ENCODE measurements at regions not wholly inside any gene's neighbourhood (a gene's known extent, or its start where the extent isn't known, plus 50 kb on each side); places are given as distances from the start of the nearest gene placed in this dataset.

DNA sequence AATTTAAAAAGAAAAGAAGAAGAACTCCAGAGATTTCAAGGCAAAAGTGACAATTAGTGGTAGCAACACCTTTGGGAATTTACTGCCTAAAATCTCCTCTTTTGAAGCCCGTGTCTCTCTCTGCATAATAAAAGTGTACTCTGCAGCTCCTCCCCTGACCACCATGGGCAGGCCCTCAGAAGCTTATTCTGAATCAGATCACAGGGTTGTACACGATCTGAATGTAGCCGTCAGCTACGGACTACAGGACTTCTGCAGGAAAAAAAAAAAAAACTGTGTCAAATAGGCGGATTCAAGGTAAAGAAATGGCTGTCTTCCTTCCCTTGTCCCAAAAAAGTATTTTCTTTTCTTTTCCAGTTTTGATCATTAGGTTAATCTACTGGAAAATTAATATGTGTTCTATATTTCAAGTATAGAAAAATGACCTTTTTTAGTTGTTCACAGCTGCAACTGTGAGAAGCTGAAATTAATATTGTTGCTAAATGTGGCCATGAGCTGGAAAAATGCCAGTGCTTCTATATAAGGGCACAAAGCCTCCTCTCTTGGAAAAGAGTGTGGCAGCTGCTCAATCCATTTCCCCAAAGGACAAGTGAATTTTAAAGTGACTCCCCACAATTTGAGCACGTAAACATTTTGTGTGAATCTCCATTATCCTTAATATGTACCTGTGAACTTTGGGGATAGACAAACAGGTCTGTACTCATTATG, 397.4 kb downstream of the C6orf118 start:
- Histone ChIP-seq H3K4me3 (ENCODE audit: low read depth in 1 of 5, low read length in 5 of 5) (peak overlapping the region in 3 of 5 donors; percentile 7 to 52 (median 30)), H3K9me3 (ENCODE audit: control insufficient read depth in 5 of 5, low read length in 5 of 5) (peaks cover 2 to 7% (median 5%) of the 10 kb centered on the region in 5 donors), H3K4me1 (ENCODE audit: control insufficient read depth in 5 of 5, insufficient read depth in 5 of 5, low read length in 5 of 5) (peaks cover 0 to 11% (median 9%) of the 10 kb centered on the region in 5 donors), H3K27ac (ENCODE audit: low read depth, low read length) (no peak overlapping the region), H3K9ac (ENCODE audit: low read length in 5 of 5) (peak overlapping the region in 1 of 5 donors; percentile 39), H3K27me3 (ENCODE audit: control insufficient read depth in 5 of 5, insufficient read depth in 4 of 5, low read length in 5 of 5) (no peaks in the 10 kb centered on the region), H3K36me3 (ENCODE audit: control insufficient read depth in 5 of 5, insufficient read depth in 5 of 5, low read length in 5 of 5) (no peaks in the 10 kb centered on the region)

GRCh38 chr6:164911151-164911550, 398.3 kb downstream of the C6orf118 start:
- H3K27ac ChIP-seq (ENCODE audit: low read depth, low read length), result no peak overlapping the region

GRCh38 chr6:164906766-164907165, 402.6 kb downstream of the C6orf118 start:
- Histone ChIP-seq H3K4me3 (ENCODE audit: low read depth in 1 of 5, low read length in 5 of 5) (no peak overlapping the region), H3K27me3 (ENCODE audit: control insufficient read depth in 5 of 5, insufficient read depth in 4 of 5, low read length in 5 of 5) (no peaks in the 10 kb centered on the region), H3K9me3 (ENCODE audit: control insufficient read depth in 5 of 5, low read length in 5 of 5) (no peaks in the 10 kb centered on the region), H3K9ac (ENCODE audit: low read length in 5 of 5) (no peak overlapping the region), H3K27ac (ENCODE audit: low read depth, low read length) (no peak overlapping the region), H3K4me1 (ENCODE audit: control insufficient read depth in 5 of 5, insufficient read depth in 5 of 5, low read length in 5 of 5) (peaks cover 0 to 1% (median under 1%) of the 10 kb centered on the region in 5 donors), H3K36me3 (ENCODE audit: control insufficient read depth in 5 of 5, insufficient read depth in 5 of 5, low read length in 5 of 5) (no peaks in the 10 kb centered on the region)

More at GRCh38 chr6:164911151-164911550, 398.3 kb downstream of the C6orf118 start:
- Histone ChIP-seq H3K9ac (ENCODE audit: low read length in 5 of 5) (no peak overlapping the region), H3K27me3 (ENCODE audit: control insufficient read depth in 5 of 5, insufficient read depth in 4 of 5, low read length in 5 of 5) (no peaks in the 10 kb centered on the region), H3K4me1 (ENCODE audit: control insufficient read depth in 5 of 5, insufficient read depth in 5 of 5, low read length in 5 of 5) (peaks cover 0 to 11% (median 9%) of the 10 kb centered on the region in 5 donors), H3K36me3 (ENCODE audit: control insufficient read depth in 5 of 5, insufficient read depth in 5 of 5, low read length in 5 of 5) (no peaks in the 10 kb centered on the region), H3K4me3 (ENCODE audit: low read depth in 1 of 5, low read length in 5 of 5) (no peak overlapping the region), H3K9me3 (ENCODE audit: control insufficient read depth in 5 of 5, low read length in 5 of 5) (no peaks in the 10 kb centered on the region)

DNA sequence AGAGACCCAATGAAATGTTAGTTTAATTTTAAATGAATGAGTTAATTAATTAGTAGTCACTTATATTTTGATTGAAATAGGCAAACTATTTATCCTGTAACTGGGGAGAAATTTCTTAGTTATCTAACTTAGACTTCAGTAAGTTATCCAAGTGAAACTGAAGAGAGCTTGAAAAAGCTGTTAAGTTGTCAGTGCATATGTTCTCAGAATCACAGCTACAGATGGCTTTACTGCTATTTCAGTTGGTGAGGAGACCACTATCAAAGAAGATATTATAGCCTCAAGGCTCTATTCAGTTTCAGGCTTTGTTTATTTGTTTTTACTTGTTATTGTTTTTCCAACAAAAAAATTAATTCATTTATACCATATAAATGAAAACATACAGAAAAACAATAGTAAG, 404.1 kb downstream of the C6orf118 start:
- no peak overlapping the region for H3K27ac ChIP-seq (ENCODE audit: low read depth, low read length)
- H3K27me3 ChIP-seq (ENCODE audit: control insufficient read depth in 5 of 5, insufficient read depth in 4 of 5, low read length in 5 of 5), result no peaks in the 10 kb centered on the region
- no peaks in the 10 kb centered on the region for H3K4me1 ChIP-seq (ENCODE audit: control insufficient read depth in 5 of 5, insufficient read depth in 5 of 5, low read length in 5 of 5)
- H3K36me3 ChIP-seq (ENCODE audit: control insufficient read depth in 5 of 5, insufficient read depth in 5 of 5, low read length in 5 of 5), result no peaks in the 10 kb centered on the region
- H3K9me3 ChIP-seq (ENCODE audit: control insufficient read depth in 5 of 5, low read length in 5 of 5), result no peaks in the 10 kb centered on the region
- H3K9ac ChIP-seq (ENCODE audit: low read length in 5 of 5), result no peak overlapping the region
- H3K4me3 ChIP-seq (ENCODE audit: low read depth in 1 of 5, low read length in 5 of 5), result no peak overlapping the region

DNA sequence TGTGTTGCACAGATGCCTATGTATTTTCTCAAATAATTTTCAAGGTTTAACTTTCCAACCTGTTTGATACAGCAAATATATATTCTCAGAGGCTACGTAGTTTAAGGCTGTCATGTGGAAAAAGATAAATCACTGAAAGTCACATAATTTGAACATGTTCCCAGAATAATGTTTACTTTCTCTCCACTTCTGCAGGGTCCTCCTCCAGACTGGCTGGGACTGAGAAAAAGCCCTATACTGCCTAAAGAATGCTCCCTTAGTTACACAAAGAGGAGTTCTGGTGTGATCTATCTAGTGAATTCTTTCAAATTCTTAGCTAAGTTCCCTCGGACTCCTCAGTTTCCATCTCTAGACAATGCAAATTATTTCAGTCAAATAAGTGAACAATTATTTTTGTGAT, 411.0 kb downstream of the C6orf118 start:
- Histone ChIP-seq H3K4me1 (ENCODE audit: control insufficient read depth in 5 of 5, insufficient read depth in 5 of 5, low read length in 5 of 5) (no peaks in the 10 kb centered on the region), H3K4me3 (ENCODE audit: low read depth in 1 of 5, low read length in 5 of 5) (no peak overlapping the region), H3K9me3 (ENCODE audit: control insufficient read depth in 5 of 5, low read length in 5 of 5) (peaks cover 0 to 5% (median 0%) of the 10 kb centered on the region in 5 donors), H3K27me3 (ENCODE audit: control insufficient read depth in 5 of 5, insufficient read depth in 4 of 5, low read length in 5 of 5) (no peaks in the 10 kb centered on the region), H3K36me3 (ENCODE audit: control insufficient read depth in 5 of 5, insufficient read depth in 5 of 5, low read length in 5 of 5) (no peaks in the 10 kb centered on the region), H3K27ac (ENCODE audit: low read depth, low read length) (no peak overlapping the region), H3K9ac (ENCODE audit: low read length in 5 of 5) (no peak overlapping the region)

DNA sequence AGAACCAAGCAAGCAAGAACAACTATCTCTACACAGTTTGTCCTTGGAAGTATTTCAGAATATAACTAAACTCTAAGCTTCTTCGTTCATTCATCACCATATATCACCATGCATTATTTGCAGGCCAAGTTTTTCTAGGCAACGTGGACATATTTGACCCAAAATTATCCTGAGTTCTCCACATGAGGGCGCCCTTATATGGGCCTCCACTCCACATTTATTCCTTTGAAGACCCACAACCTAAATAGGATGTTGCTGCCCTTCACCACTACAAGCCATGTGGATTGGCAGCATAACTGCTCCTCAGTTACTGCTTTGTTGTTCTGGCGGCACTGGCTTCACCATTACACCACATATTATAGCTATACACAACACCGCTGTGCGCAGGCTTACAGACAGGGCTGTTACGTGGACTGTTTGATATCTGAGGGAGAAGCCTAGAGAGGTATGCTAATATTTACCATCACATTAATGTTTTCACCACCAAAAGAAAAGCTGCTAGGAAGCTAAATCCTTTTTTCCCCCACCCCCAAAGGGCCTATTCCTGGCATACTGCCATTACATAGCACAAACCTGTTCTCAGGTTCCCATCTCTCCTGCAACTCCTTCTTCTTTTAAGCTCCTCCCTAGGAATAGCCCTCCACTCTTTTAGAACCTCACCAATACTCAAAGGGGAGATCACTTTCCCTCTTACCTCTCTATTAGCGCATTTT, 411.7 kb downstream of the C6orf118 start:
- Histone ChIP-seq H3K36me3 (ENCODE audit: control insufficient read depth in 5 of 5, insufficient read depth in 5 of 5, low read length in 5 of 5) (no peaks in the 10 kb centered on the region), H3K9me3 (ENCODE audit: control insufficient read depth in 5 of 5, low read length in 5 of 5) (peaks cover 0 to 5% (median 0%) of the 10 kb centered on the region in 5 donors), H3K27me3 (ENCODE audit: control insufficient read depth in 5 of 5, insufficient read depth in 4 of 5, low read length in 5 of 5) (no peaks in the 10 kb centered on the region), H3K4me3 (ENCODE audit: low read depth in 1 of 5, low read length in 5 of 5) (no peak overlapping the region), H3K4me1 (ENCODE audit: control insufficient read depth in 5 of 5, insufficient read depth in 5 of 5, low read length in 5 of 5) (no peaks in the 10 kb centered on the region), H3K9ac (ENCODE audit: low read length in 5 of 5) (no peak overlapping the region), H3K27ac (ENCODE audit: low read depth, low read length) (no peak overlapping the region)

DNA sequence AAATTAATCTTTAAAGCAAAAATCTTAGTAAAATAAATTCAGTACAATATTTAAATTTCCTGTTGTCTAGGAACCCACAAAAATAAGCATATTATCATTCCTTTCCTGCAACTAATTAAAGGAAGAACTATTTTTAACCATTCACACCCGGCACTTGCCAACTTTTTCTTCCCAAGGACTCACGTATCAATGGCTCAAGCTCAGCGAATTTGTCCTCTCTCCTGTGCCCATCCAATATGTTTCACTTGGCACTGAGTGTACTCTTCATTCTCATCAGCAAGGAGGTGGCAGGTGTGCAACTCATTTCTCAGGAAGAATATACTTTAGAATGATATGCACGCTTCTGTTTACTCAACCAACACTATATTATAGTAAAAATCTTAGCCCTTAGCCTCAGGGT, 419.4 kb downstream of the C6orf118 start:
- no peaks in the 10 kb centered on the region for H3K4me1 ChIP-seq (ENCODE audit: control insufficient read depth in 5 of 5, insufficient read depth in 5 of 5, low read length in 5 of 5)
- no peaks in the 10 kb centered on the region for H3K9me3 ChIP-seq (ENCODE audit: control insufficient read depth in 5 of 5, low read length in 5 of 5)
- H3K36me3 ChIP-seq (ENCODE audit: control insufficient read depth in 5 of 5, insufficient read depth in 5 of 5, low read length in 5 of 5), result no peaks in the 10 kb centered on the region
- no peak overlapping the region for H3K27ac ChIP-seq (ENCODE audit: low read depth, low read length)
- no peak overlapping the region for H3K9ac ChIP-seq (ENCODE audit: low read length in 5 of 5)
- H3K4me3 ChIP-seq (ENCODE audit: low read depth in 1 of 5, low read length in 5 of 5), result no peak overlapping the region
- no peaks in the 10 kb centered on the region for H3K27me3 ChIP-seq (ENCODE audit: control insufficient read depth in 5 of 5, insufficient read depth in 4 of 5, low read length in 5 of 5)

DNA sequence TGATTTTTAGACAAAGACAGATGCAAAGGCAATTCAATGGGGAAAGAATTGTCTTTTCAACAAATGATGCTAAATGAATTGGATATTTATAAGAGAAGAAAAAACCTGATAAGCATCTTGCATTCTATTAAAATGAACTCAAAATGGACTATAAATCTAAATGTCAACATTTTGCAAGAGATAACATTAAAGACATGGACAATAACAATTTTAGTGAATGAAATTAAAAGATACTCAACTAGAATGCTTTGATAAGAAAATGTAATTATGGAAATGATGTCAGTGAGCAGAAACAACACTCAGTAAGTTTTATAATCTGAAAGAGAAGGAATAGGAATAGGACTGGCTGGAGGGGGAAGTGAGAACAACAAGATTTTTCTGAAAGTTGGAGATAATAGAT, 421.7 kb downstream of the C6orf118 start:
- Histone ChIP-seq H3K9me3 (ENCODE audit: control insufficient read depth in 5 of 5, low read length in 5 of 5) (no peaks in the 10 kb centered on the region), H3K27ac (ENCODE audit: low read depth, low read length) (no peak overlapping the region), H3K4me3 (ENCODE audit: low read depth in 1 of 5, low read length in 5 of 5) (no peak overlapping the region), H3K4me1 (ENCODE audit: control insufficient read depth in 5 of 5, insufficient read depth in 5 of 5, low read length in 5 of 5) (no peaks in the 10 kb centered on the region), H3K27me3 (ENCODE audit: control insufficient read depth in 5 of 5, insufficient read depth in 4 of 5, low read length in 5 of 5) (no peaks in the 10 kb centered on the region), H3K9ac (ENCODE audit: low read length in 5 of 5) (no peak overlapping the region), H3K36me3 (ENCODE audit: control insufficient read depth in 5 of 5, insufficient read depth in 5 of 5, low read length in 5 of 5) (no peaks in the 10 kb centered on the region)

- no peak overlapping the region for H3K9ac ChIP-seq (ENCODE audit: low read length in 5 of 5)
- no peaks in the 10 kb centered on the region for H3K4me1 ChIP-seq (ENCODE audit: control insufficient read depth in 5 of 5, insufficient read depth in 5 of 5, low read length in 5 of 5)
- H3K36me3 ChIP-seq (ENCODE audit: control insufficient read depth in 5 of 5, insufficient read depth in 5 of 5, low read length in 5 of 5), result no peaks in the 10 kb centered on the region
- H3K27ac ChIP-seq (ENCODE audit: low read depth, low read length), result no peak overlapping the region
- no peaks in the 10 kb centered on the region for H3K9me3 ChIP-seq (ENCODE audit: control insufficient read depth in 5 of 5, low read length in 5 of 5)
- H3K27me3 ChIP-seq (ENCODE audit: control insufficient read depth in 5 of 5, insufficient read depth in 4 of 5, low read length in 5 of 5), result no peaks in the 10 kb centered on the region
- H3K4me3 ChIP-seq (ENCODE audit: low read depth in 1 of 5, low read length in 5 of 5), result no peak overlapping the region
These were observed 427.2 kb downstream of the C6orf118 start for GRCh38 chr6:164882236-164882635.

- Histone ChIP-seq H3K36me3 (ENCODE audit: control insufficient read depth in 5 of 5, insufficient read depth in 5 of 5, low read length in 5 of 5) (no peaks in the 10 kb centered on the region), H3K27ac (ENCODE audit: low read depth, low read length) (no peak overlapping the region), H3K9ac (ENCODE audit: low read length in 5 of 5) (no peak overlapping the region), H3K27me3 (ENCODE audit: control insufficient read depth in 5 of 5, insufficient read depth in 4 of 5, low read length in 5 of 5) (no peaks in the 10 kb centered on the region), H3K9me3 (ENCODE audit: control insufficient read depth in 5 of 5, low read length in 5 of 5) (peaks cover 0 to 5% (median 0%) of the 10 kb centered on the region in 5 donors), H3K4me1 (ENCODE audit: control insufficient read depth in 5 of 5, insufficient read depth in 5 of 5, low read length in 5 of 5) (no peaks in the 10 kb centered on the region), H3K4me3 (ENCODE audit: low read depth in 1 of 5, low read length in 5 of 5) (no peak overlapping the region)
These were observed 437.6 kb downstream of the C6orf118 start for GRCh38 chr6:164871783-164872182.

Data from subcutaneous abdominal adipose tissue (tissue), 5 donors.